Glutamatergic neuron (in vitro differentiated cells): ENCODE measurements at regions not wholly inside any gene's neighbourhood (a gene's known extent, or its start where the extent isn't known, plus 50 kb on each side); places are given as distances from the start of the nearest gene placed in this dataset.

Source experiments
- DNase-seq: peaks from one replicate; pipeline ENCODE4 v3.0.0; 2022
- H3K27ac Mint-ChIP-seq: one replicate; pipeline ENCODE4 v1.8.0; 2020; ENCODE audit warnings: mild to moderate bottlenecking, mixed read lengths, inconsistent platforms; ENCODE audit not compliant: unreplicated experiment
- H3K27me3 Mint-ChIP-seq: one replicate; pipeline ENCODE4 v1.8.0; 2020; ENCODE audit warnings: mild to moderate bottlenecking, moderate library complexity, mixed read lengths, inconsistent platforms; ENCODE audit not compliant: unreplicated experiment
- H3K36me3 Mint-ChIP-seq: one replicate; pipeline ENCODE4 v1.8.0; 2020; ENCODE audit warnings: mild to moderate bottlenecking, mixed read lengths, inconsistent platforms; ENCODE audit not compliant: unreplicated experiment
- H3K4me1 Mint-ChIP-seq: one replicate; pipeline ENCODE4 v1.8.0; 2020; ENCODE audit warnings: mild to moderate bottlenecking, low read depth, mixed read lengths, inconsistent platforms; ENCODE audit not compliant: unreplicated experiment
- H3K4me3 Mint-ChIP-seq: one replicate; pipeline ENCODE4 v1.8.0; 2020; ENCODE audit warnings: mild to moderate bottlenecking, mixed read lengths, inconsistent platforms; ENCODE audit not compliant: unreplicated experiment
- H3K9me3 Mint-ChIP-seq: one replicate; pipeline ENCODE4 v1.8.0; 2020; ENCODE audit warnings: mild to moderate bottlenecking, moderate library complexity, mixed read lengths, inconsistent platforms; ENCODE audit not compliant: unreplicated experiment
- CTCF ChIP-seq: fragments of 200-600 bp; sonication (generic); IDR thresholded peaks from one replicate; pipeline ENCODE4 v1.5.0; 2021; ENCODE audit not compliant: partially characterized antibody, unreplicated experiment

GRCh38 chr6:105932440-105932839 lies 153.7 kb upstream of the PRDM1 start:
- no peak for TF ChIP-seq CTCF
- no peaks in the 10 kb centered on the region for H3K9me3 Mint-ChIP-seq
- no peak overlapping the region for H3K27ac Mint-ChIP-seq
- no peaks in the 10 kb centered on the region for H3K36me3 Mint-ChIP-seq
- no peak overlapping the region for H3K4me3 Mint-ChIP-seq
- H3K27me3 Mint-ChIP-seq = no peaks in the 10 kb centered on the region
- H3K4me1 Mint-ChIP-seq = no peaks in the 10 kb centered on the region
- DNase-seq = no peak

- Mint-ChIP-seq H3K4me3 (no peak overlapping the region), H3K9me3 (no peaks in the 10 kb centered on the region), H3K27me3 (no peaks in the 10 kb centered on the region), H3K36me3 (no peaks in the 10 kb centered on the region), H3K27ac (no peak overlapping the region), H3K4me1 (peaks cover 10% of the 10 kb centered on the region)
- no peak for DNase-seq
- no peak for TF ChIP-seq CTCF
Measured at GRCh38 chr6:105929626-105930025, 156.5 kb upstream of the PRDM1 start.

- Mint-ChIP-seq H3K27ac (no peak overlapping the region), H3K4me1 (peaks cover 10% of the 10 kb centered on the region), H3K9me3 (no peaks in the 10 kb centered on the region), H3K36me3 (no peaks in the 10 kb centered on the region), H3K4me3 (no peak overlapping the region), H3K27me3 (no peaks in the 10 kb centered on the region)
- DNase-seq = no peak
- TF ChIP-seq CTCF = no peak
Measured at GRCh38 chr6:105926318-105926717, 159.8 kb upstream of the PRDM1 start.

- no peak overlapping the region for H3K4me3 Mint-ChIP-seq
- H3K27ac Mint-ChIP-seq = no peak overlapping the region
- H3K4me1 Mint-ChIP-seq = peaks cover 10% of the 10 kb centered on the region
Measured at GRCh38 chr6:105925706-105926105, 160.4 kb upstream of the PRDM1 start.

GRCh38 chr6:105921781-105922180 lies 164.4 kb upstream of the PRDM1 start:
- H3K36me3 Mint-ChIP-seq = no peaks in the 10 kb centered on the region
- no peak overlapping the region for H3K4me3 Mint-ChIP-seq
- no peak for TF ChIP-seq CTCF

More at GRCh38 chr6:105925706-105926105, 160.4 kb upstream of the PRDM1 start:
- H3K27me3 Mint-ChIP-seq = no peaks in the 10 kb centered on the region
- no peaks in the 10 kb centered on the region for H3K36me3 Mint-ChIP-seq
- DNase-seq = no peak
- H3K9me3 Mint-ChIP-seq = no peaks in the 10 kb centered on the region
- TF ChIP-seq CTCF = no peak

More at GRCh38 chr6:105921781-105922180, 164.4 kb upstream of the PRDM1 start:
- Mint-ChIP-seq H3K27me3 (no peaks in the 10 kb centered on the region), H3K9me3 (no peaks in the 10 kb centered on the region), H3K4me1 (peaks cover 10% of the 10 kb centered on the region), H3K27ac (no peak overlapping the region)
- no peak for DNase-seq
